ENCODE measurements at regions not wholly inside any gene's neighbourhood (a gene's known extent, or its start where the extent isn't known, plus 50 kb on each side); places are given as distances from the start of the nearest gene placed in this dataset.
"Not testable (repeated sequence)": the region's sequence is repeated elsewhere in the genome, so short reads cannot be mapped to it uniquely, and the experiment has no call there.

- DNase-seq (no peak), ATAC-seq (no peak)
- no peak for TF ChIP-seq CTCF (IDR thresholded peaks at IDR 0.05)
- TF ChIP-seq POLR2A (IDR thresholded peaks at IDR 0.05), result no peak
- H3K9me3 ChIP-seq, result no peaks in the 10 kb centered on the region
- 67% methylated on average over 2 of the region's 3 CpGs for WGBS (ENCODE audit: insufficient coverage, low coverage, low lambda C conversion rate, missing lambda C conversion rate)
- no peaks in the 10 kb centered on the region for H3K4me1 ChIP-seq
- no peaks in the 10 kb centered on the region for H3K27me3 ChIP-seq
- H3K27ac ChIP-seq, result no peak overlapping the region
- intact Hi-C loops (cut with DNase I), result no loop called here
- no peaks in the 10 kb centered on the region for H3K36me3 ChIP-seq
- no peak overlapping the region for H3K4me3 ChIP-seq
Measured at GRCh38 chr11:23611726-23612125, 751.5 kb upstream of the CCDC179 start.

GRCh38 chr11:23620617-23621016 is 760.3 kb upstream of the CCDC179 start:
- Histone ChIP-seq H3K4me1 (no peaks in the 10 kb centered on the region), H3K36me3 (no peaks in the 10 kb centered on the region), H3K4me3 (no peak overlapping the region), H3K27ac (no peak overlapping the region), H3K27me3 (no peaks in the 10 kb centered on the region), H3K9me3 (no peaks in the 10 kb centered on the region)
- no peak for DNase-seq
- intact Hi-C loops (cut with DNase I), result no loop called here
- no peak for ATAC-seq
- no peak for TF ChIP-seq POLR2A (IDR thresholded peaks at IDR 0.05)
- TF ChIP-seq CTCF (IDR thresholded peaks at IDR 0.05), result no peak

GRCh38 chr11:23632293-23632692 is 772.0 kb upstream of the CCDC179 start:
- Histone ChIP-seq H3K27me3 (no peaks in the 10 kb centered on the region), H3K4me1 (no peaks in the 10 kb centered on the region), H3K4me3 (no peak overlapping the region), H3K36me3 (no peaks in the 10 kb centered on the region), H3K27ac (no peak overlapping the region), H3K9me3 (no peaks in the 10 kb centered on the region)
- no CpG with 5 or more reads among the region's 2 CpGs for WGBS (ENCODE audit: insufficient coverage, low coverage, low lambda C conversion rate, missing lambda C conversion rate)
- DNase-seq (no peak), ATAC-seq (no peak)
- intact Hi-C loops (cut with DNase I), result no loop called here
- TF ChIP-seq CTCF (IDR thresholded peaks at IDR 0.05) (no peak), POLR2A (IDR thresholded peaks at IDR 0.05) (no peak)

- Histone ChIP-seq H3K36me3 (no peaks in the 10 kb centered on the region), H3K27ac (no peak overlapping the region), H3K4me3 (no peak overlapping the region), H3K27me3 (no peaks in the 10 kb centered on the region), H3K9me3 (no peaks in the 10 kb centered on the region), H3K4me1 (no peaks in the 10 kb centered on the region)
- TF ChIP-seq CTCF (IDR thresholded peaks at IDR 0.05) (no peak), POLR2A (IDR thresholded peaks at IDR 0.05) (no peak)
- intact Hi-C loops (cut with DNase I), result no loop called here
- peak in 1 of 4 donors; percentile 29 for ATAC-seq
- 9% methylated on average over 1 of the region's 1 CpG for WGBS (ENCODE audit: insufficient coverage, low coverage, low lambda C conversion rate, missing lambda C conversion rate)
- no peak for DNase-seq
Measured at GRCh38 chr11:23644443-23644842, 784.2 kb upstream of the CCDC179 start.

GRCh38 chr11:23652336-23652735 is 792.1 kb upstream of the CCDC179 start:
- intact Hi-C loops (cut with DNase I); H3K36me3 ChIP-seq; H3K27me3 ChIP-seq; ATAC-seq; H3K9me3 ChIP-seq; H3K4me3 ChIP-seq; DNase-seq; H3K4me1 ChIP-seq; H3K27ac ChIP-seq: not testable (repeated sequence)
- 82% methylated on average over 10 of the region's 20 CpGs for WGBS (ENCODE audit: insufficient coverage, low coverage, low lambda C conversion rate, missing lambda C conversion rate)
